HG03460 (cell line): ENCODE measurements at regions not wholly inside any gene's neighbourhood (a gene's known extent, or its start where the extent isn't known, plus 50 kb on each side); places are given as distances from the start of the nearest gene placed in this dataset.

ENCODE experiments used
- ATAC-seq: cut with Tn5 transposase; IDR thresholded peaks from one replicate; pipeline ENCODE4 v1.9.1; 2021; ENCODE audit not compliant: unreplicated experiment

GRCh38 chr11:70879601-70880285 is 372.6 kb downstream of the SHANK2 start:
- ATAC-seq = no peak

- ATAC-seq = no peak
Observed at GRCh38 chr11:70880416-70880815, 372.0 kb downstream of the SHANK2 start.

- no peak for ATAC-seq
Observed at GRCh38 chr11:70881948-70882715, 370.2 kb downstream of the SHANK2 start.

GRCh38 chr11:70882716-70883085 is 369.7 kb downstream of the SHANK2 start:
- no peak for ATAC-seq

GRCh38 chr11:70883323-70883940 is 368.9 kb downstream of the SHANK2 start:
- ATAC-seq = no peak

GRCh38 chr11:70883973-70884623 is 368.3 kb downstream of the SHANK2 start:
- ATAC-seq = no peak

GRCh38 chr11:70885281-70886231 is 366.8 kb downstream of the SHANK2 start:
- ATAC-seq = no peak

- ATAC-seq = no peak
Observed at GRCh38 chr11:70886256-70886655, 366.1 kb downstream of the SHANK2 start.

- ATAC-seq = no peak
Observed at GRCh38 chr11:70886676-70887541, 365.5 kb downstream of the SHANK2 start.

- no peak for ATAC-seq
Observed at GRCh38 chr11:70887542-70887827, 364.9 kb downstream of the SHANK2 start.

- no peak for ATAC-seq
Observed at GRCh38 chr11:70888061-70888460, 364.3 kb downstream of the SHANK2 start.

GRCh38 chr11:70889411-70889810 is 363.0 kb downstream of the SHANK2 start:
- ATAC-seq = no peak

GRCh38 chr11:70891844-70892380 is 360.5 kb downstream of the SHANK2 start:
- no peak for ATAC-seq

GRCh38 chr11:70892889-70893288 is 359.5 kb downstream of the SHANK2 start:
- ATAC-seq = no peak

GRCh38 chr11:70894566-70895365 is 357.6 kb downstream of the SHANK2 start:
- ATAC-seq = no peak

- ATAC-seq = no peak
Observed at GRCh38 chr11:70895366-70895670, 357.1 kb downstream of the SHANK2 start.

GRCh38 chr11:70897429-70897828 is 354.9 kb downstream of the SHANK2 start:
- ATAC-seq = no peak

GRCh38 chr11:70899616-70900015 is 352.8 kb downstream of the SHANK2 start:
- no peak for ATAC-seq

GRCh38 chr11:70900540-70900939 is 351.8 kb downstream of the SHANK2 start:
- ATAC-seq = no peak
